Motor neuron (in vitro differentiated cells): ENCODE measurements at regions not wholly inside any gene's neighbourhood (a gene's known extent, or its start where the extent isn't known, plus 50 kb on each side); places are given as distances from the start of the nearest gene placed in this dataset.

Experiments used
- ATAC-seq, 8 experiments: fragments of 200-7000 bp; cut with Tn5 transposase; replicated peaks in 6 of 8; 2 replicates each; pipeline ENCODE4 v1.8.0; 2021; ENCODE audit warnings: mild to moderate bottlenecking in 8 of 8, moderate library complexity in 8 of 8
- H3K27ac ChIP-seq, 2 donors: fragments of 250-450 bp; sonication (Bioruptor Pico); 2 replicates each; pipeline ENCODE4 v1.9.0; 2021; ENCODE audit warnings: antibody characterized with exemption in 2 of 2, mild to moderate bottlenecking in 2 of 2, moderate library complexity in 1 of 2
- H3K4me1 ChIP-seq, 2 donors: fragments of 250-450 bp; sonication (Bioruptor Pico); replicated peaks in 1 of 2; 2 replicates each; pipeline ENCODE4 v1.6.1; 2021; ENCODE audit warnings: antibody characterized with exemption in 2 of 2, mild to moderate bottlenecking in 2 of 2, moderate library complexity in 1 of 2
- H3K4me3 ChIP-seq, 5 donors: fragments of 250-450 bp; sonication (Bioruptor Pico); 2 replicates each; pipeline ENCODE4 v1.9.0; 2021; ENCODE audit warnings: antibody characterized with exemption in 5 of 5, mild to moderate bottlenecking in 5 of 5, moderate library complexity in 4 of 5
- WGBS, 10 experiments: fragments of 450-650 bp; shearing (Covaris generic); methylation state at CpG; one replicate each; pipeline ENCODE4 v1.0.0; 2022; 5-methylcytosine and 5-hydroxymethylcytosine counted together
- in situ Hi-C, 9 experiments: fragments of 400-800 bp; cut with MboI; loops; one replicate each; pipeline ENCODE4 v1.15.0; 2021; ENCODE audit warnings: low sequenced_read_pairs in 9 of 9, low pct_unique_long_range_greater_than_20kb in 2 of 9; ENCODE audit not compliant: unreplicated experiment in 9 of 9

DNA sequence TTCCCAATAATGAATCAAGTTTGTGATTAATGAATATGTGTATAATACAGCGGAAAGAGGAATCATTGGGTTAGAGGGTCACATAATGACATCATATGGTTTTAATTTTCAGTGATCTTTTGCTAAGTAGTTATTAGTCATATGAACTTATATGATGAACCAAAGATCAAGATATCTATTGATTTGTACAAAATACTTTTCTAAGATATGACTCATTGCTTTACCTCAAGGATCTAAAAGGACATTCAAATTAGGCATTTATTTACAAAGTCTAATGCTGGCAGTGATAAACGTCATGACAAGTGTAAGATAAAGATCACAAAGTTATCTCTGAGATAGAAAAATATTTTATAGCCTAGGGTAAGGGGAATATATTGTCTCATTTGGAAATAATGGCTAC, 417.8 kb downstream of the RPL10L start:
- no peak for ATAC-seq
- no peak overlapping the region for H3K27ac ChIP-seq
- in situ Hi-C loops, result no loop called here
- H3K4me1 ChIP-seq, result no peaks in the 10 kb centered on the region
- WGBS, 10 experiments, result 0 to 91% (median 41%) methylated on average over 1 to 2 of the region's 2 CpGs
- H3K4me3 ChIP-seq, result no peak overlapping the region

DNA sequence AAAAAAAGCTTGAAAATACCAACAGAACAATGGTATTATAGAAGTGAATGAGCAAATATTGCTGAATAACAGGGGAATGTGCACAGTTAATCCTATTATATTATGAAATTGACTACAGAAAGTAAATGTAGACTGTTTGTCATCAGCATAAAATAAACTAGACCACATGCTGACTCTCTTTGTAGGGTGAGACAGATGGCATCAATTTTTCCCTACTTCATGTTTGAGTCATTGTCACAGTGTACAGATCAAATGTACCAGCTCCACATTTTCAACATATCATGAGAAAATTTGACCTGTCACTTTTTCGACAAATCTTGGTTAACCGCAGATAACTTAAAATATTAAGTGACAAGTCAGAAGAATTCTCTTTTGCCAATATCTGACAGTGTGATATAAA, 421.0 kb downstream of the RPL10L start:
- Histone ChIP-seq H3K4me1 (no peaks in the 10 kb centered on the region), H3K4me3 (no peak overlapping the region), H3K27ac (no peak overlapping the region)
- in situ Hi-C loops, result no loop called here
- ATAC-seq, result no peak
- WGBS, 10 experiments, result 0 to 100% (median 94%) methylated on average over 1 to 2 of the region's 2 CpGs; no CpG with 5 or more reads in 1 of the 10 experiments

DNA sequence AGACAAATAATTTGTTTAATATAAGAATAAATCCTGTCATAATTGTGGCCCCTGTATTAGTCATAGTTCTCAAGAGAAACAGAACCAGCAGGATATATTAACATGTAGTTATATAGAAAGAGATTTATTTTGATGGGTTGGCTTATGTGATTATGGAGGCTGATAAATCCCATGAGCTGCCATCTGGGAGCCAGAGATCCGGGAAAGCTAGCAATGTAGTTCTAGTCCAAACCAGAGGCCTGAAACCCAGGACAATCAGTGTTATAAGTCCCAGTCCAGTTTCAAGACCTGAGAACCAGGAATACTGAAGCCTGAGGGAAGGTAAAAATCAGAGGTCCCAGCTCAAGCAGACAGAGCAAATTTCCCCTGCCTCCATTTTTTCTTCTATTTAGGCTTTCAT, 435.8 kb downstream of the RPL10L start:
- Histone ChIP-seq H3K27ac (no peak overlapping the region), H3K4me3 (no peak overlapping the region), H3K4me1 (peaks cover 0 to 4% of the 10 kb centered on the region in 2 donors)
- no peak for ATAC-seq
- WGBS, 10 experiments, result 0 to 100% (median 0%) methylated on average over 1 of the region's 1 CpG; no CpG with 5 or more reads in 7 of the 10 experiments
- in situ Hi-C loops, result no loop called here

DNA sequence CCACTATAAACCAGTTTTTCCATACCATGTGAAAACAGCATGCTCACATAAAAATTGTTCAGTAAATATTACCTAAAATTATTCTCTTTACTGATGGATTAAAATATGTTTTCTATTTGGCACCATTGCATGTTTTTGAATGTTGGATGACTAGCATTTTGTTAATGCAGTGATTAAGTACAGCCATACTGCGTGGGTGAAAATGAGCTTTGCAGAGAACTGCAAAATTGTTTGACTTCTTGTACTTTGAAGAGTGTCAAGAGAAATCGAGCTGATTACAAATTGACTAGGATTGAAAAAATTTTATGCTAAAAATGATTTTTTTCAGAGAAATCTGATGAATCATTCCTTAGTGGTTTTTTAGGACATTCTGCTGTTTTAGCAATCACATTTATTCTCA, 452.9 kb downstream of the RPL10L start:
- no peak for ATAC-seq
- in situ Hi-C loops, result no loop called here
- Histone ChIP-seq H3K27ac (no peak overlapping the region), H3K4me3 (no peak overlapping the region), H3K4me1 (no peaks in the 10 kb centered on the region)
- 0 to 100% (median 47%) methylated on average over 1 to 2 of the region's 2 CpGs for WGBS, 10 experiments

DNA sequence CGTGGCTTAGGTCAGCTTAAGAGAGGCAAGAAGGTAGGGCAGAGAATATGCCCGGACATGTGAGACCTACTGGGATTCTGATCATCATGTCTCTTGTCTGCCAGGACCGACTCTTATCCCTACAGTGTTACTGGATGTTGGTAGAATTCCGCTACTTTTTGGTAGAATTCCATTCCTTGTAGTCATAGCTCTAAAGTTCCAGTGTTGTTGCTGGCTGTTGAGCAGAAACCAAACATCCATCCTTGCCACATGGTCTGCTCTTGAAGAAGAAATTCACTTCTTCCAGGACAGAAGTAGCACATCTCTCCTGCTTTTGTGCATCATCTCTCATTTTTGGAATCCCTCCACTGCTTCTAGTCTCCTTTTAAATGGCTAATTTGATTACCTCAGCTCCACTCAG, 453.7 kb downstream of the RPL10L start:
- in situ Hi-C loops, result no loop called here
- 13 to 100% (median 93%) methylated on average over 1 to 4 of the region's 4 CpGs; no CpG with 5 or more reads in 1 of the 10 experiments for WGBS, 10 experiments
- no peaks in the 10 kb centered on the region for H3K4me1 ChIP-seq

More for the DNA sequence above, 453.7 kb downstream of the RPL10L start:
- Histone ChIP-seq H3K27ac (no peak overlapping the region), H3K4me3 (no peak overlapping the region)
- no peak for ATAC-seq
